SK-N-SH (cell line): ENCODE measurements at regions not wholly inside any gene's neighbourhood (a gene's known extent, or its start where the extent isn't known, plus 50 kb on each side); places are given as distances from the start of the nearest gene placed in this dataset.

Experiments used
- CTCF ChIA-PET: fragments of 300-600, 350-600 bp; formaldehyde crosslinking; extraction: SDS; loops from one replicate; lab custom pipeline; 2021; lab: Yijun Ruan, JAX
- POLR2A ChIA-PET: fragments of 350-600 bp; sonication (Branson Sonifier 250); formaldehyde crosslinking; extraction: SDS; loops from one replicate; lab custom pipeline; 2020; ENCODE audit warnings: antibody characterized with exemption, inconsistent platforms; lab: Yijun Ruan, JAX
- DNase-seq: peaks from one replicate; pipeline ENCODE4 v3.0.0; 2012
- H2AFZ ChIP-seq: fragments of 200-600 bp; sonication (generic); 2 replicates; pipeline ENCODE4 v1.8.1; 2016; ENCODE audit warnings: antibody characterized with exemption, mild to moderate bottlenecking, low read depth
- H3F3A ChIP-seq: fragments of 200-600 bp; sonication (generic); replicated peaks from 2 replicates; pipeline ENCODE3; 2016; ENCODE audit warnings: antibody characterized with exemption, mild to moderate bottlenecking; ENCODE audit not compliant: insufficient read depth
- H3K27ac ChIP-seq, 2 experiments: fragments of 200-500 bp in 1 of 2; fragments of 200-600 bp in 1 of 2; sonication (Bioruptor generic) in 1 of 2; sonication (generic), shearing (Covaris generic) in 1 of 2; 2 replicates each; pipeline versions ENCODE4 v1.5.1 to v1.6.1; 2014 to 2016; ENCODE audit warnings: low read depth in 2 of 2, inconsistent platforms in 1 of 2, low read length in 1 of 2, mild to moderate bottlenecking in 1 of 2, mixed read lengths in 1 of 2
- H3K27me3 ChIP-seq: fragments of 200-600 bp; sonication (generic), shearing (Covaris generic); 2 replicates; pipeline ENCODE4 v1.6.1; 2016; ENCODE audit warnings: mixed run types; ENCODE audit not compliant: insufficient read depth
- H3K36me3 ChIP-seq, 2 experiments: fragments of 200-500 bp in 1 of 2; fragments of 200-600 bp in 1 of 2; sonication (Bioruptor generic) in 1 of 2; sonication (generic) in 1 of 2; replicated peaks in 1 of 2; 2 replicates each; pipeline versions ENCODE3 to v1.5.1; 2014 to 2016; ENCODE audit warnings: low read length in 1 of 2, mild to moderate bottlenecking in 1 of 2; ENCODE audit not compliant: insufficient read depth in 2 of 2, control insufficient read depth in 1 of 2
- H3K4me1 ChIP-seq, 2 experiments: fragments of 200-500 bp in 1 of 2; fragments of 200-600 bp in 1 of 2; sonication (Bioruptor generic) in 1 of 2; sonication (generic), shearing (Covaris generic) in 1 of 2; 2 replicates each; pipeline versions ENCODE4 v1.5.1 to v1.6.1; 2014 to 2016; ENCODE audit warnings: low read depth in 1 of 2, low read length in 1 of 2, mixed run types in 1 of 2; ENCODE audit not compliant: insufficient read depth in 2 of 2, control insufficient read depth in 1 of 2
- H3K4me2 ChIP-seq: fragments of 200-600 bp; sonication (generic), shearing (Covaris generic); 2 replicates; pipeline ENCODE4 v1.6.1; 2017; ENCODE audit warnings: mixed run types
- H3K4me3 ChIP-seq, 2 experiments: fragments of 200-500 bp in 1 of 2; fragments of 200-600 bp in 1 of 2; sonication (Bioruptor generic) in 1 of 2; sonication (generic), shearing (Covaris generic) in 1 of 2; 2 replicates each; pipeline versions ENCODE4 v1.5.1 to v1.8.1; 2014 to 2016; ENCODE audit warnings: low read depth in 2 of 2, inconsistent platforms in 1 of 2, low read length in 1 of 2, mild to moderate bottlenecking in 1 of 2, mixed read lengths in 1 of 2, moderate library complexity in 1 of 2
- H3K79me2 ChIP-seq: fragments of 200-600 bp; sonication (generic); 2 replicates; pipeline ENCODE4 v1.8.1; 2017; ENCODE audit warnings: mild to moderate bottlenecking; ENCODE audit not compliant: insufficient read depth
- H3K9ac ChIP-seq: fragments of 200-600 bp; sonication (generic); 2 replicates; pipeline ENCODE4 v1.6.1; 2017; ENCODE audit warnings: mixed run types
- H3K9me2 ChIP-seq: fragments of 200-600 bp; sonication (generic); 2 replicates; pipeline ENCODE4 v1.6.1; 2017; ENCODE audit warnings: mixed run types
- H3K9me3 ChIP-seq: fragments of 200-600 bp; sonication (generic); 2 replicates; pipeline ENCODE4 v1.6.1; 2017; ENCODE audit warnings: mixed run types, mild to moderate bottlenecking, moderate library complexity
- H4K20me1 ChIP-seq: fragments of 200-600 bp; sonication (generic); 2 replicates; pipeline ENCODE4 v1.6.1; 2017; ENCODE audit warnings: mild to moderate bottlenecking, mixed run types; ENCODE audit not compliant: insufficient read depth
- CHD2 ChIP-seq: fragments of 150-350 bp; IDR thresholded peaks from 2 replicates; pipeline ENCODE4 v1.6.1; 2018; ENCODE audit warnings: low read length; ENCODE audit not compliant: partially characterized antibody
- EZH2phosphoT487 ChIP-seq: fragments of 200-600 bp; sonication (generic); IDR thresholded peaks from 2 replicates; pipeline ENCODE4 v1.6.1; 2017; ENCODE audit warnings: low read depth, mixed run types, mild to moderate bottlenecking, antibody characterized with exemption, moderate library complexity, borderline replicate concordance
- FOSL2 ChIP-seq: IDR thresholded peaks from 2 replicates; pipeline ENCODE4 v1.4.0; 2012; ENCODE audit warnings: low read depth, mild to moderate bottlenecking, moderate library complexity, borderline replicate concordance
- FOXJ3 ChIP-seq: sonication (generic); formaldehyde crosslinking; IDR thresholded peaks from 2 replicates; pipeline ENCODE4 v1.5.1; 2020; ENCODE audit warnings: mild to moderate bottlenecking, missing genetic modification reagents
- FOXM1 ChIP-seq: IDR thresholded peaks from 2 replicates; pipeline ENCODE4 v1.4.0; 2012; ENCODE audit warnings: low read depth, mild to moderate bottlenecking
- MAX ChIP-seq: IDR thresholded peaks from 2 replicates; pipeline ENCODE4 v1.4.0; 2012; ENCODE audit warnings: low read depth
- MEF2A ChIP-seq: IDR thresholded peaks from 2 replicates; pipeline ENCODE4 v1.4.0; 2012; ENCODE audit warnings: low read depth, borderline replicate concordance
- MXI1 ChIP-seq: IDR thresholded peaks from 2 replicates; pipeline ENCODE4 v1.6.1; 2012; ENCODE audit warnings: mild to moderate bottlenecking, low read depth, low read length, improper control_type of control experiment
- PBX3 ChIP-seq: IDR thresholded peaks from 2 replicates; pipeline ENCODE4; 2012
- POLR2AphosphoS5 ChIP-seq: IDR thresholded peaks from 2 replicates; pipeline ENCODE4 v1.6.1; 2012; ENCODE audit warnings: low read depth, low read length
- RCOR1 ChIP-seq: fragments of 150-350 bp; IDR thresholded peaks from 2 replicates; pipeline ENCODE4 v1.6.1; 2017; ENCODE audit warnings: antibody characterized with exemption, low read length
- TAF1 ChIP-seq: IDR thresholded peaks from 2 replicates; pipeline ENCODE4 v1.6.1; 2012; ENCODE audit warnings: low read depth, mild to moderate bottlenecking, low read length, moderate library complexity, borderline replicate concordance
- WGBS: methylation state at CpG from one replicate; pipeline ENCODE4 v1.1.6; 2017; ENCODE audit warnings: low lambda C conversion rate; 5-methylcytosine and 5-hydroxymethylcytosine counted together
- TF ChIP-seq, protein P1 (sequence below): IDR thresholded peaks from 2 replicates; pipeline ENCODE4 v1.4.0; 2012; ENCODE audit warnings: low read depth, borderline replicate concordance

GRCh38 chr17:6355196-6355595, 79.7 kb downstream of the AIPL1 start:
- no peak for DNase-seq
- no peaks in the 10 kb centered on the region for H4K20me1 ChIP-seq
- TF ChIP-seq MAX (no peak), POLR2AphosphoS5 (no peak), MXI1 (no peak), RCOR1 (no peak), TAF1 (no peak), FOSL2 (no peak), FOXM1 (no peak), CHD2 (no peak), PBX3 (no peak)
- H3K9ac ChIP-seq: no peak overlapping the region
- 60% methylated on average over 3 of the region's 3 CpGs for WGBS
- no peaks in the 10 kb centered on the region; the same call in 1 of the 2 replicates for H3K27me3 ChIP-seq
- ChIA-PET POLR2A (no interaction called here), CTCF (no interaction called here)
- H3K4me3 ChIP-seq: no peak overlapping the region
- no peaks in the 10 kb centered on the region for H3K4me1 ChIP-seq
- H3K79me2 ChIP-seq: no peaks in the 10 kb centered on the region
- H3K9me3 ChIP-seq: no peaks in the 10 kb centered on the region
- H3K27ac ChIP-seq: no peak overlapping the region
- no peaks in the 10 kb centered on the region for H3K9me2 ChIP-seq
- H3F3A ChIP-seq: no peaks in the 10 kb centered on the region
- H2AFZ ChIP-seq: no peak overlapping the region
- no peak overlapping the region for H3K4me2 ChIP-seq
- H3K36me3 ChIP-seq: no peaks in the 10 kb centered on the region

- Histone ChIP-seq H3K9me2 (no peaks in the 10 kb centered on the region), H3K4me1 (no peaks in the 10 kb centered on the region), H3K79me2 (no peaks in the 10 kb centered on the region), H3K36me3 (no peaks in the 10 kb centered on the region), H3K27ac (no peak overlapping the region), H3K9ac (no peak overlapping the region), H3K4me2 (no peak overlapping the region), H2AFZ (no peak overlapping the region), H3K9me3 (no peaks in the 10 kb centered on the region), H3K4me3 (no peak overlapping the region), H3F3A (no peaks in the 10 kb centered on the region), H4K20me1 (no peaks in the 10 kb centered on the region), H3K27me3 (no peaks in the 10 kb centered on the region; the same call in 1 of the 2 replicates)
- ChIA-PET CTCF (no interaction called here), POLR2A (no interaction called here)
- WGBS: 17% methylated on average over 6 of the region's 6 CpGs
- no peak for DNase-seq
- no peak for TF ChIP-seq CHD2
- no peak for TF ChIP-seq EZH2phosphoT487
- TF ChIP-seq FOXJ3 (CRISPR knock-in tag): no peak
- TF ChIP-seq, protein P1, sequence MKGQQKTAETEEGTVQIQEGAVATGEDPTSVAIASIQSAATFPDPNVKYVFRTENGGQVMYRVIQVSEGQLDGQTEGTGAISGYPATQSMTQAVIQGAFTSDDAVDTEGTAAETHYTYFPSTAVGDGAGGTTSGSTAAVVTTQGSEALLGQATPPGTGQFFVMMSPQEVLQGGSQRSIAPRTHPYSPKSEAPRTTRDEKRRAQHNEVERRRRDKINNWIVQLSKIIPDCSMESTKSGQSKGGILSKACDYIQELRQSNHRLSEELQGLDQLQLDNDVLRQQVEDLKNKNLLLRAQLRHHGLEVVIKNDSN: no peak
- no peak for TF ChIP-seq MEF2A
Observed at GRCh38 chr17:6352801-6353560, 81.9 kb downstream of the AIPL1 start.
